SK-N-SH (cell line): ENCODE measurements at regions not wholly inside any gene's neighbourhood (a gene's known extent, or its start where the extent isn't known, plus 50 kb on each side); places are given as distances from the start of the nearest gene placed in this dataset.

Experiments
- CTCF ChIA-PET: fragments of 300-600, 350-600 bp; formaldehyde crosslinking; extraction: SDS; loops from one replicate; lab custom pipeline; 2021; lab: Yijun Ruan, JAX
- POLR2A ChIA-PET: fragments of 350-600 bp; sonication (Branson Sonifier 250); formaldehyde crosslinking; extraction: SDS; loops from one replicate; lab custom pipeline; 2020; ENCODE audit warnings: antibody characterized with exemption, inconsistent platforms; lab: Yijun Ruan, JAX
- DNase-seq: peaks from one replicate; pipeline ENCODE4 v3.0.0; 2012
- H2AFZ ChIP-seq: fragments of 200-600 bp; sonication (generic); 2 replicates; pipeline ENCODE4 v1.8.1; 2016; ENCODE audit warnings: antibody characterized with exemption, mild to moderate bottlenecking, low read depth
- H3F3A ChIP-seq: fragments of 200-600 bp; sonication (generic); replicated peaks from 2 replicates; pipeline ENCODE3; 2016; ENCODE audit warnings: antibody characterized with exemption, mild to moderate bottlenecking; ENCODE audit not compliant: insufficient read depth
- H3K27ac ChIP-seq, 2 experiments: fragments of 200-500 bp in 1 of 2; fragments of 200-600 bp in 1 of 2; sonication (Bioruptor generic) in 1 of 2; sonication (generic), shearing (Covaris generic) in 1 of 2; 2 replicates each; pipeline versions ENCODE4 v1.5.1 to v1.6.1; 2014 to 2016; ENCODE audit warnings: low read depth in 2 of 2, inconsistent platforms in 1 of 2, low read length in 1 of 2, mild to moderate bottlenecking in 1 of 2, mixed read lengths in 1 of 2
- H3K27me3 ChIP-seq: fragments of 200-600 bp; sonication (generic), shearing (Covaris generic); 2 replicates; pipeline ENCODE4 v1.6.1; 2016; ENCODE audit warnings: mixed run types; ENCODE audit not compliant: insufficient read depth
- H3K36me3 ChIP-seq, 2 experiments: fragments of 200-500 bp in 1 of 2; fragments of 200-600 bp in 1 of 2; sonication (Bioruptor generic) in 1 of 2; sonication (generic) in 1 of 2; replicated peaks in 1 of 2; 2 replicates each; pipeline versions ENCODE3 to v1.5.1; 2014 to 2016; ENCODE audit warnings: low read length in 1 of 2, mild to moderate bottlenecking in 1 of 2; ENCODE audit not compliant: insufficient read depth in 2 of 2, control insufficient read depth in 1 of 2
- H3K4me1 ChIP-seq, 2 experiments: fragments of 200-500 bp in 1 of 2; fragments of 200-600 bp in 1 of 2; sonication (Bioruptor generic) in 1 of 2; sonication (generic), shearing (Covaris generic) in 1 of 2; 2 replicates each; pipeline versions ENCODE4 v1.5.1 to v1.6.1; 2014 to 2016; ENCODE audit warnings: low read depth in 1 of 2, low read length in 1 of 2, mixed run types in 1 of 2; ENCODE audit not compliant: insufficient read depth in 2 of 2, control insufficient read depth in 1 of 2
- H3K4me2 ChIP-seq: fragments of 200-600 bp; sonication (generic), shearing (Covaris generic); 2 replicates; pipeline ENCODE4 v1.6.1; 2017; ENCODE audit warnings: mixed run types
- H3K4me3 ChIP-seq, 2 experiments: fragments of 200-500 bp in 1 of 2; fragments of 200-600 bp in 1 of 2; sonication (Bioruptor generic) in 1 of 2; sonication (generic), shearing (Covaris generic) in 1 of 2; 2 replicates each; pipeline versions ENCODE4 v1.5.1 to v1.8.1; 2014 to 2016; ENCODE audit warnings: low read depth in 2 of 2, inconsistent platforms in 1 of 2, low read length in 1 of 2, mild to moderate bottlenecking in 1 of 2, mixed read lengths in 1 of 2, moderate library complexity in 1 of 2
- H3K79me2 ChIP-seq: fragments of 200-600 bp; sonication (generic); 2 replicates; pipeline ENCODE4 v1.8.1; 2017; ENCODE audit warnings: mild to moderate bottlenecking; ENCODE audit not compliant: insufficient read depth
- H3K9ac ChIP-seq: fragments of 200-600 bp; sonication (generic); 2 replicates; pipeline ENCODE4 v1.6.1; 2017; ENCODE audit warnings: mixed run types
- H3K9me2 ChIP-seq: fragments of 200-600 bp; sonication (generic); 2 replicates; pipeline ENCODE4 v1.6.1; 2017; ENCODE audit warnings: mixed run types
- H3K9me3 ChIP-seq: fragments of 200-600 bp; sonication (generic); 2 replicates; pipeline ENCODE4 v1.6.1; 2017; ENCODE audit warnings: mixed run types, mild to moderate bottlenecking, moderate library complexity
- H4K20me1 ChIP-seq: fragments of 200-600 bp; sonication (generic); 2 replicates; pipeline ENCODE4 v1.6.1; 2017; ENCODE audit warnings: mild to moderate bottlenecking, mixed run types; ENCODE audit not compliant: insufficient read depth
- CHD2 ChIP-seq: fragments of 150-350 bp; IDR thresholded peaks from 2 replicates; pipeline ENCODE4 v1.6.1; 2018; ENCODE audit warnings: low read length; ENCODE audit not compliant: partially characterized antibody
- ELF1 ChIP-seq: IDR thresholded peaks from 2 replicates; pipeline ENCODE4 v1.4.0; 2012
- EP300 ChIP-seq, 2 experiments: IDR thresholded peaks; 2 replicates each; pipeline versions ENCODE4 v1.4.0 to v1.6.1; 2012; ENCODE audit warnings: borderline replicate concordance in 1 of 2, low read depth in 1 of 2, low read length in 1 of 2
- FOSL2 ChIP-seq: IDR thresholded peaks from 2 replicates; pipeline ENCODE4 v1.4.0; 2012; ENCODE audit warnings: low read depth, mild to moderate bottlenecking, moderate library complexity, borderline replicate concordance
- FOXJ3 ChIP-seq: sonication (generic); formaldehyde crosslinking; IDR thresholded peaks from 2 replicates; pipeline ENCODE4 v1.5.1; 2020; ENCODE audit warnings: mild to moderate bottlenecking, missing genetic modification reagents
- FOXM1 ChIP-seq: IDR thresholded peaks from 2 replicates; pipeline ENCODE4 v1.4.0; 2012; ENCODE audit warnings: low read depth, mild to moderate bottlenecking
- GABPA ChIP-seq: IDR thresholded peaks from 2 replicates; pipeline ENCODE4 v1.4.0; 2012; ENCODE audit warnings: low read depth, mild to moderate bottlenecking
- JUND ChIP-seq: IDR thresholded peaks from 2 replicates; pipeline ENCODE4 v1.4.0; 2012
- NRF1 ChIP-seq: IDR thresholded peaks from 2 replicates; pipeline ENCODE4 v1.6.1; 2012; ENCODE audit warnings: low read depth, mild to moderate bottlenecking, low read length
- POLR2AphosphoS5 ChIP-seq: IDR thresholded peaks from 2 replicates; pipeline ENCODE4 v1.6.1; 2012; ENCODE audit warnings: low read depth, low read length
- RAD21 ChIP-seq: IDR thresholded peaks from 2 replicates; pipeline ENCODE4 v1.6.1; 2012; ENCODE audit warnings: mild to moderate bottlenecking, low read length
- RFX5 ChIP-seq: IDR thresholded peaks from 2 replicates; pipeline ENCODE4 v1.6.1; 2012; ENCODE audit warnings: mild to moderate bottlenecking, improper control_type of control experiment, low read length
- SMC3 ChIP-seq: IDR thresholded peaks from 2 replicates; pipeline ENCODE4 v1.6.1; 2012; ENCODE audit warnings: low read depth, low read length, improper control_type of control experiment
- TAF1 ChIP-seq: IDR thresholded peaks from 2 replicates; pipeline ENCODE4 v1.6.1; 2012; ENCODE audit warnings: low read depth, mild to moderate bottlenecking, low read length, moderate library complexity, borderline replicate concordance
- TEAD4 ChIP-seq: IDR thresholded peaks from 2 replicates; pipeline ENCODE4 v1.4.0; 2012; ENCODE audit warnings: mild to moderate bottlenecking, borderline replicate concordance; ENCODE audit not compliant: insufficient read depth
- YY1 ChIP-seq: IDR thresholded peaks from 2 replicates; pipeline ENCODE4 v1.4.0; 2012; ENCODE audit warnings: low read depth, mild to moderate bottlenecking
- WGBS: methylation state at CpG from one replicate; pipeline ENCODE4 v1.1.6; 2017; ENCODE audit warnings: low lambda C conversion rate; 5-methylcytosine and 5-hydroxymethylcytosine counted together
- TF ChIP-seq, protein P1 (sequence below): fragments of 150-350 bp; IDR thresholded peaks from 2 replicates; pipeline ENCODE4 v1.6.1; 2017; ENCODE audit warnings: antibody characterized with exemption, low read length, low read depth, borderline replicate concordance
- TF ChIP-seq, protein P2 (sequence below): IDR thresholded peaks from 2 replicates; pipeline ENCODE4 v1.4.0; 2012; ENCODE audit warnings: low read depth
- TF ChIP-seq, protein P3 (sequence below): fragments of 200-600 bp; sonication (generic); IDR thresholded peaks from 2 replicates; pipeline ENCODE4 v1.6.1; 2017; ENCODE audit warnings: antibody characterized with exemption, mild to moderate bottlenecking, moderate library complexity

DNA sequence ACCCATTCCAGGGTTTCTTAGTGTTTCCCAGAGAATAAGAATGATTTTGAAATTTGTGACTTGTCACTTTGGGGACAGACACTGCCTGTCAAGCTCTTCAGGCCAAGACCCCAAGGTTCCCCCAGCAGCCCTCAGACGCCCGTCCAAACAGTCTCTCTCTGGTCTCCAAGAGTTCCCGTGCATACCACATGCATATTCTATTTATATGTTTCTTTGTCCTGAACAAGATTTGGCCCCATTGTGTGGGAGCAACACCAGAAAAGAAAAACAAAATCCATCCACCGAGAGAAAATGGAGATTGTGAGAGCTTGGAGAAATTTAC lies 52.2 kb upstream of the CTAGE1 start:
- CTCF ChIA-PET, result no interaction called here
- H3K27me3 ChIP-seq, result peaks cover 24% of the 10 kb centered on the region; the same call in 1 of the 2 replicates

DNA sequence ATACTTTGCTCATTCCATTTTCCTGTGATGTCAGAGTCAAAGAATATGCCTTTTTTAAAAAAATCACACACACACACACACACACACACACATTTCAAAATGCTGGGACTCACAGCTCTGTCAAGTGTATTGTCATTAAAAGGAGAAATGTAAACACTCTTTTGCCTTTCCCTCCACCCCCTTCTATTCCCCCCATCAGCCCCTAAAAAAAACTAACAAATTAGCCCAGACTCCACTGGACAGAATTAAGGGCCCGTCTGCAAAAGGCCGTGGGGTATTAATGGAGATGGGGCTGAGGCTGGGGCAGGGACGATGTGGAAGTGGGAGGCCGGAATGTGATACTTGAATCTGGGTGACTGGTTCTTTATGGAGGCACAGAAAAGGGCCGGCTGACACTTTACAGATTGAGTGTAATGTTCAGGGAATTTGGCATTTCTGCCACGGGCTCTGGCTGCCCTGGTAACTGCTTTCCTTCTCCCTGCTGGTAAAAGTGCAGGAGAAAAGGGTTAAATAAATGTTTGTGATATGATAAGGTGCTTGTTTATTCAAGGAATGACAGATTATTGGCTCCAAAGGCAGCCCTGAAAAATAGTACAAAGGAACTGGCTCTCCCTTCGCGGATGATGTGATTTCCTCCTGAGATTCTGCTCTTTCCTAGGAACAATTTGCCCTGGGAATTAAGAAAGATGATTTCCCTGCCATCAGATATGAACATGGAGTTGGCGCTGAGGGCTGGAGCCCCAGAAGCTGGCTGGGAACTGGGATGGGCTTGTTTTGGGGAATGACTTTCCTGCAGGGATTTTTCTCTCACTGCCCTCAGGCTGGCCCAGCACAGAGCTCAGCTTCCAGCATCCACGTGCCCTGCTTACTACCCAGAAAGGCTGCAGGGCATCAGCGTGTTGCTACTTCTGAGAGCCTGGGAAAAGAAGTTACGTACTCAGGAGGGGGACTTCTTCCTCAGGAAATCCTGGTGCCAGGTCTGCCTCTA lies 52.8 kb upstream of the CTAGE1 start:
- 0 out of 2 replicates have a peak overlapping the region, but pooled peaks have one; percentile 13 for H2AFZ ChIP-seq
- H3K4me2 ChIP-seq, result peak overlapping the region; percentile 7; the same call in 1 of the 2 replicates
- no peaks in the 10 kb centered on the region for H3K36me3 ChIP-seq
- no peak overlapping the region for H3K4me3 ChIP-seq
- TF ChIP-seq SMC3 (no peak), NRF1 (no peak), GABPA (no peak), ELF1 (no peak), EP300 (IDR thresholded peaks at IDR 0.05; ENCODE audit: borderline replicate concordance in 1 of 2, low read depth in 1 of 2, low read length in 1 of 2) (no peak), FOXJ3 (CRISPR knock-in tag) (no peak), TEAD4 (no peak), JUND (no peak), CHD2 (no peak), RFX5 (no peak), FOXM1 (no peak), POLR2AphosphoS5 (no peak), FOSL2 (no peak), YY1 (no peak)
- TF ChIP-seq, protein P1, sequence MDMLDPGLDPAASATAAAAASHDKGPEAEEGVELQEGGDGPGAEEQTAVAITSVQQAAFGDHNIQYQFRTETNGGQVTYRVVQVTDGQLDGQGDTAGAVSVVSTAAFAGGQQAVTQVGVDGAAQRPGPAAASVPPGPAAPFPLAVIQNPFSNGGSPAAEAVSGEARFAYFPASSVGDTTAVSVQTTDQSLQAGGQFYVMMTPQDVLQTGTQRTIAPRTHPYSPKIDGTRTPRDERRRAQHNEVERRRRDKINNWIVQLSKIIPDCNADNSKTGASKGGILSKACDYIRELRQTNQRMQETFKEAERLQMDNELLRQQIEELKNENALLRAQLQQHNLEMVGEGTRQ, result no peak
- TF ChIP-seq, protein P2, sequence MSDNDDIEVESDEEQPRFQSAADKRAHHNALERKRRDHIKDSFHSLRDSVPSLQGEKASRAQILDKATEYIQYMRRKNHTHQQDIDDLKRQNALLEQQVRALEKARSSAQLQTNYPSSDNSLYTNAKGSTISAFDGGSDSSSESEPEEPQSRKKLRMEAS, result no peak
- TF ChIP-seq, protein P3, sequence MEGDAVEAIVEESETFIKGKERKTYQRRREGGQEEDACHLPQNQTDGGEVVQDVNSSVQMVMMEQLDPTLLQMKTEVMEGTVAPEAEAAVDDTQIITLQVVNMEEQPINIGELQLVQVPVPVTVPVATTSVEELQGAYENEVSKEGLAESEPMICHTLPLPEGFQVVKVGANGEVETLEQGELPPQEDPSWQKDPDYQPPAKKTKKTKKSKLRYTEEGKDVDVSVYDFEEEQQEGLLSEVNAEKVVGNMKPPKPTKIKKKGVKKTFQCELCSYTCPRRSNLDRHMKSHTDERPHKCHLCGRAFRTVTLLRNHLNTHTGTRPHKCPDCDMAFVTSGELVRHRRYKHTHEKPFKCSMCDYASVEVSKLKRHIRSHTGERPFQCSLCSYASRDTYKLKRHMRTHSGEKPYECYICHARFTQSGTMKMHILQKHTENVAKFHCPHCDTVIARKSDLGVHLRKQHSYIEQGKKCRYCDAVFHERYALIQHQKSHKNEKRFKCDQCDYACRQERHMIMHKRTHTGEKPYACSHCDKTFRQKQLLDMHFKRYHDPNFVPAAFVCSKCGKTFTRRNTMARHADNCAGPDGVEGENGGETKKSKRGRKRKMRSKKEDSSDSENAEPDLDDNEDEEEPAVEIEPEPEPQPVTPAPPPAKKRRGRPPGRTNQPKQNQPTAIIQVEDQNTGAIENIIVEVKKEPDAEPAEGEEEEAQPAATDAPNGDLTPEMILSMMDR, result no peak
- TF ChIP-seq, all 33 proteins: peak for 0
- POLR2A ChIA-PET, result no interaction called here
- H3K27ac ChIP-seq, result no peak overlapping the region
- no peak overlapping the region for H3K9ac ChIP-seq
- peaks cover 12% of the 10 kb centered on the region for H3F3A ChIP-seq
- CTCF ChIA-PET, result no interaction called here
- H3K27me3 ChIP-seq, result peaks cover 27% of the 10 kb centered on the region; the same call in 1 of the 2 replicates
- WGBS, result 7% methylated on average over 12 of the region's 12 CpGs
- H3K79me2 ChIP-seq, result no peaks in the 10 kb centered on the region
- peaks cover 0 to 15% of the 10 kb centered on the region in 2 experiments; a peak in 1 of 4 replicates for H3K4me1 ChIP-seq
- no peaks in the 10 kb centered on the region for H3K9me2 ChIP-seq
- no peaks in the 10 kb centered on the region; the same call in 1 of the 2 replicates for H3K9me3 ChIP-seq
- no peaks in the 10 kb centered on the region for H4K20me1 ChIP-seq
- no peak for DNase-seq

More for the DNA sequence above, 52.2 kb upstream of the CTAGE1 start:
- H3K4me1 ChIP-seq, result peaks cover 0 to 15% of the 10 kb centered on the region in 2 experiments; a peak in 1 of 4 replicates
- H4K20me1 ChIP-seq, result no peaks in the 10 kb centered on the region
- no peaks in the 10 kb centered on the region for H3K9me2 ChIP-seq
- H3K27ac ChIP-seq, result no peak overlapping the region
- H3F3A ChIP-seq, result peaks cover 12% of the 10 kb centered on the region
- H3K4me3 ChIP-seq, result no peak overlapping the region
- no peak overlapping the region for H2AFZ ChIP-seq
- 58% methylated on average over 4 of the region's 4 CpGs for WGBS
- no peak overlapping the region for H3K9ac ChIP-seq
- no peak overlapping the region for H3K4me2 ChIP-seq
- TF ChIP-seq RAD21 (no peak), FOXJ3 (CRISPR knock-in tag) (no peak), TAF1 (no peak)
- TF ChIP-seq, protein P2, result no peak
- no peaks in the 10 kb centered on the region for H3K36me3 ChIP-seq
- POLR2A ChIA-PET, result no interaction called here
- no peaks in the 10 kb centered on the region for H3K79me2 ChIP-seq
- no peaks in the 10 kb centered on the region; the same call in 1 of the 2 replicates for H3K9me3 ChIP-seq
- no peak for DNase-seq
